ENCODE measurements at regions not wholly inside any gene's neighbourhood (a gene's known extent, or its start where the extent isn't known, plus 50 kb on each side); places are given as distances from the start of the nearest gene placed in this dataset.

- Histone ChIP-seq H4K20me1 (ENCODE audit: control insufficient read depth, insufficient read depth, low read depth, low read length) (no peaks in the 10 kb centered on the region), H3K27me3 (ENCODE audit: control insufficient read depth, low read length) (no peaks in the 10 kb centered on the region), H3K36me3 (ENCODE audit: control insufficient read depth, low read length) (no peaks in the 10 kb centered on the region), H3K79me2 (ENCODE audit: control insufficient read depth, low read length) (no peaks in the 10 kb centered on the region), H3K9me2 (replicated peaks; ENCODE audit: control insufficient read depth, low read length) (no peaks in the 10 kb centered on the region), H3K9me3 (ENCODE audit: control insufficient read depth, insufficient read depth, low read length) (no peaks in the 10 kb centered on the region), H3F3A (ENCODE audit: control insufficient read depth, insufficient read depth) (no peaks in the 10 kb centered on the region), H3K4me3 (ENCODE audit: low read length) (no peak overlapping the region), H3K4me1 (ENCODE audit: control insufficient read depth, low read length) (no peaks in the 10 kb centered on the region), H3K27ac (ENCODE audit: low read depth, low read length) (no peak overlapping the region), H3K4me2 (ENCODE audit: low read length) (no peak overlapping the region)
- no peak for TF ChIP-seq EZH2phosphoT487 (IDR thresholded peaks at IDR 0.05; ENCODE audit: borderline replicate concordance, low read length)
Observed at GRCh38 chr9:16134351-16134750, 581.5 kb downstream of the CCDC171 start.

- Histone ChIP-seq H3K4me1 (ENCODE audit: control insufficient read depth, low read length) (no peaks in the 10 kb centered on the region), H3K9me3 (ENCODE audit: control insufficient read depth, insufficient read depth, low read length) (no peaks in the 10 kb centered on the region), H3F3A (ENCODE audit: control insufficient read depth, insufficient read depth) (no peaks in the 10 kb centered on the region), H3K79me2 (ENCODE audit: control insufficient read depth, low read length) (no peaks in the 10 kb centered on the region), H3K9me2 (replicated peaks; ENCODE audit: control insufficient read depth, low read length) (no peaks in the 10 kb centered on the region), H3K36me3 (ENCODE audit: control insufficient read depth, low read length) (no peaks in the 10 kb centered on the region), H3K27me3 (ENCODE audit: control insufficient read depth, low read length) (no peaks in the 10 kb centered on the region), H3K4me3 (ENCODE audit: low read length) (no peak overlapping the region), H4K20me1 (ENCODE audit: control insufficient read depth, insufficient read depth, low read depth, low read length) (no peaks in the 10 kb centered on the region), H3K4me2 (ENCODE audit: low read length) (no peak overlapping the region), H3K27ac (ENCODE audit: low read depth, low read length) (no peak overlapping the region)
- TF ChIP-seq EZH2phosphoT487 (IDR thresholded peaks at IDR 0.05; ENCODE audit: borderline replicate concordance, low read length) (no peak), CTCF (IDR thresholded peaks at IDR 0.05; ENCODE audit: low read depth, low read length, poor library complexity, severe bottlenecking) (no peak)
Observed at GRCh38 chr9:16135968-16136367, 583.1 kb downstream of the CCDC171 start.

- no peaks in the 10 kb centered on the region for H4K20me1 ChIP-seq (ENCODE audit: control insufficient read depth, insufficient read depth, low read depth, low read length)
- no peaks in the 10 kb centered on the region for H3K36me3 ChIP-seq (ENCODE audit: control insufficient read depth, low read length)
- H3K4me3 ChIP-seq (ENCODE audit: low read length), result no peak overlapping the region
- no peaks in the 10 kb centered on the region for H3F3A ChIP-seq (ENCODE audit: control insufficient read depth, insufficient read depth)
- H3K27ac ChIP-seq (ENCODE audit: low read depth, low read length), result no peak overlapping the region
- no peaks in the 10 kb centered on the region for H3K9me3 ChIP-seq (ENCODE audit: control insufficient read depth, insufficient read depth, low read length)
- no peak overlapping the region for H3K4me2 ChIP-seq (ENCODE audit: low read length)
- no peaks in the 10 kb centered on the region for H3K79me2 ChIP-seq (ENCODE audit: control insufficient read depth, low read length)
- no peaks in the 10 kb centered on the region for H3K9me2 ChIP-seq (replicated peaks; ENCODE audit: control insufficient read depth, low read length)
- no peaks in the 10 kb centered on the region for H3K4me1 ChIP-seq (ENCODE audit: control insufficient read depth, low read length)
- H3K27me3 ChIP-seq (ENCODE audit: control insufficient read depth, low read length), result no peaks in the 10 kb centered on the region
- TF ChIP-seq EZH2phosphoT487 (IDR thresholded peaks at IDR 0.05; ENCODE audit: borderline replicate concordance, low read length), result no peak
- TF ChIP-seq CTCF (IDR thresholded peaks at IDR 0.05; ENCODE audit: low read depth, low read length, poor library complexity, severe bottlenecking), result no peak
Observed at GRCh38 chr9:16136451-16136850, 583.6 kb downstream of the CCDC171 start.

GRCh38 chr9:16136961-16137360 is 584.1 kb downstream of the CCDC171 start:
- H3K27ac ChIP-seq (ENCODE audit: low read depth, low read length), result no peak overlapping the region
- H3K27me3 ChIP-seq (ENCODE audit: control insufficient read depth, low read length), result no peaks in the 10 kb centered on the region
- no peaks in the 10 kb centered on the region for H4K20me1 ChIP-seq (ENCODE audit: control insufficient read depth, insufficient read depth, low read depth, low read length)
- H3F3A ChIP-seq (ENCODE audit: control insufficient read depth, insufficient read depth), result no peaks in the 10 kb centered on the region
- H3K4me1 ChIP-seq (ENCODE audit: control insufficient read depth, low read length), result no peaks in the 10 kb centered on the region
- no peak overlapping the region for H3K4me3 ChIP-seq (ENCODE audit: low read length)
- H3K9me2 ChIP-seq (replicated peaks; ENCODE audit: control insufficient read depth, low read length), result no peaks in the 10 kb centered on the region
- H3K4me2 ChIP-seq (ENCODE audit: low read length), result no peak overlapping the region
- H3K79me2 ChIP-seq (ENCODE audit: control insufficient read depth, low read length), result no peaks in the 10 kb centered on the region
- TF ChIP-seq CTCF (IDR thresholded peaks at IDR 0.05; ENCODE audit: low read depth, low read length, poor library complexity, severe bottlenecking) (no peak), EZH2phosphoT487 (IDR thresholded peaks at IDR 0.05; ENCODE audit: borderline replicate concordance, low read length) (no peak)
- no peaks in the 10 kb centered on the region for H3K36me3 ChIP-seq (ENCODE audit: control insufficient read depth, low read length)
- no peaks in the 10 kb centered on the region for H3K9me3 ChIP-seq (ENCODE audit: control insufficient read depth, insufficient read depth, low read length)
